ENCODE measurements at regions not wholly inside any gene's neighbourhood (a gene's known extent, or its start where the extent isn't known, plus 50 kb on each side); places are given as distances from the start of the nearest gene placed in this dataset.

DNA sequence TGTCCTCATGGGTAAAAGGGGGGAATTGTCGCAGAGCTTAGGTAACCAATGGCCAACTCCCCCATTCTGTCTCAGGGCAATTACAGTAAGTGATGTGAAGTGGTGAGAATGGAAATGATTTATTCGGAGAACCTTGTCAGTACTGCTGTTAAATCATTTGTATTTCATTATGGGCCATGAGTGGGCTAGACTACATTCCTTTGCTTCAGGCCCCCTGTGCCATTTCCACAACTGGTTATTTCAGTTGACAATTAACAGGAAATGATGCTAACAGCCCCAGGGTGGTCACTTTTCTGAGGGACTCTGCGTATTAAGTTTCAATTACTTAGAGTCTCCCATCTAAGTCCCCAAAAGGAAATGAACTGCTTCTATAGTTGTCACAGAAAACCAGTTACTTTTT, 653.7 kb downstream of the CCDC171 start:
- TF ChIP-seq, protein P1, sequence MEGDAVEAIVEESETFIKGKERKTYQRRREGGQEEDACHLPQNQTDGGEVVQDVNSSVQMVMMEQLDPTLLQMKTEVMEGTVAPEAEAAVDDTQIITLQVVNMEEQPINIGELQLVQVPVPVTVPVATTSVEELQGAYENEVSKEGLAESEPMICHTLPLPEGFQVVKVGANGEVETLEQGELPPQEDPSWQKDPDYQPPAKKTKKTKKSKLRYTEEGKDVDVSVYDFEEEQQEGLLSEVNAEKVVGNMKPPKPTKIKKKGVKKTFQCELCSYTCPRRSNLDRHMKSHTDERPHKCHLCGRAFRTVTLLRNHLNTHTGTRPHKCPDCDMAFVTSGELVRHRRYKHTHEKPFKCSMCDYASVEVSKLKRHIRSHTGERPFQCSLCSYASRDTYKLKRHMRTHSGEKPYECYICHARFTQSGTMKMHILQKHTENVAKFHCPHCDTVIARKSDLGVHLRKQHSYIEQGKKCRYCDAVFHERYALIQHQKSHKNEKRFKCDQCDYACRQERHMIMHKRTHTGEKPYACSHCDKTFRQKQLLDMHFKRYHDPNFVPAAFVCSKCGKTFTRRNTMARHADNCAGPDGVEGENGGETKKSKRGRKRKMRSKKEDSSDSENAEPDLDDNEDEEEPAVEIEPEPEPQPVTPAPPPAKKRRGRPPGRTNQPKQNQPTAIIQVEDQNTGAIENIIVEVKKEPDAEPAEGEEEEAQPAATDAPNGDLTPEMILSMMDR (IDR thresholded peaks at IDR 0.05) = no peak
- DNase-seq (no peak), ATAC-seq (no peak)
- Histone ChIP-seq H3K36me3 (ENCODE audit: low read depth) (no peaks in the 10 kb centered on the region), H3K4me3 (no peak overlapping the region), H3K4me1 (ENCODE audit: low read depth) (no peaks in the 10 kb centered on the region), H3K9me3 (no peaks in the 10 kb centered on the region)
- intact Hi-C loops (cut with DNase I, micrococcal nuclease) = no loop called here

DNA sequence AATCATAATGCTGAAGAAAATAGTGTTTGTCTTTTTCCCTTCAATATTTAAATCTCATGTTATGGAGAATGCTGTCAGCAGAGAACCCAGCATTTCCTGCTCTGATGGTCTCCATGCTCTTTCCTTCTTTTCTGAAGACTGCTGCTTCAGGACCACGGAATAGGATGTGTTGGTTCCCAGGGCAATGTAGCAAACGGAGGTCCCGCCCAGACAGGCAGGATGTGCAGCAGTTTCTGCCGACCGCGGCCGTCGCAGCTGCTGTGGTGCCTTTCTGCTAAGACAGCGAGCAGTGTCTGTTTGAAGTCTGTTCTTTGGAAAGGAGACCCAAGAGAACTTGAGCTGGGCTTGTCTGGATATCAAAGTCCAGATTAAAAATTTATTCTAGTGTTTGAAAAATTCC, 654.3 kb downstream of the CCDC171 start:
- ATAC-seq = no peak

DNA sequence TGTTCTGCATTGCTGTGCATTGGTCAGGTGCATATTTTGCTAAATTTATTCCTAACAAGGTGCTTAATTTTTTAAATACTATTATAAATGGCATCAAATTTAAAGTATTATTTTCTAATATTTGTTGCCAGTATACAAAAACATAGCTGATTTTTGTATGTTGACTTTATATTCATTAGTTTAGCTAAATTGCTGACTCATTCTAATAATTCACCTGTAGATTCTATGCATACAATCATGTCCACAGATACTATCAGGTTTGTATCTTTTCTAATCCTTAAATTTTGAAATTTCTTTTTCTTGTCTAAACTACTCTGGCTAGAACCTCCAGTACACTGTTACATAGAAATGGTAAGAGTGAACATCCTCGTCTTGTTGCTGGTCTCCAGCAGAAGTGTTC, 657.6 kb downstream of the CCDC171 start:
- Histone ChIP-seq H3K4me1 (ENCODE audit: low read depth) (no peaks in the 10 kb centered on the region), H3K36me3 (ENCODE audit: low read depth) (no peaks in the 10 kb centered on the region), H3K4me3 (no peak overlapping the region), H3K9me3 (no peaks in the 10 kb centered on the region)
- intact Hi-C loops (cut with DNase I, micrococcal nuclease) = no loop called here
- ATAC-seq = no peak
- TF ChIP-seq, protein P1 (IDR thresholded peaks at IDR 0.05) = no peak
- DNase-seq = no peak

More for the DNA sequence above, 654.3 kb downstream of the CCDC171 start:
- DNase-seq = no peak
- TF ChIP-seq, protein P1 (IDR thresholded peaks at IDR 0.05) = no peak
- intact Hi-C loops (cut with DNase I, micrococcal nuclease) = no loop called here
- no peaks in the 10 kb centered on the region for H3K9me3 ChIP-seq
- no peaks in the 10 kb centered on the region for H3K36me3 ChIP-seq (ENCODE audit: low read depth)
- H3K4me3 ChIP-seq = no peak overlapping the region
- no peaks in the 10 kb centered on the region for H3K4me1 ChIP-seq (ENCODE audit: low read depth)

DNA sequence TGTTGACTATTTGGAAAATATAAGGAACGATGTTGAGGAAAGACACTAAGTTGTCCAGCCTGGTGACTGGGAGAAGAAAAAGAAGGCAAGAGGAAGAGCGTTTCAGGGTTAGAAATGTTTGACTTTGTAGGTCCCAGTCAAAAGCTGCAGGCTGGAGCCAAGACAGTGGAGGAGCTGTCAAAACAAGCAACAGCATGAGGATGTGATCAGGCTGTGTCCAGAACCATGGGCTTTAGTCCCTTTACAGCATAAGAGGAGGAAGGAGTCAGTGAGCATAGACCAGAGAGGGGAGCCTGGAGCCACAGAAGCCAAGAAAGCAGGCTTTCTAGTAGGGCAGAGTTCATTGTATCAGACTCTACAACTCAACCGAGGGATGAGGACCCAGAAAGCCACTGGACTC, 658.5 kb downstream of the BNC2 start:
- Histone ChIP-seq H3K4me1 (ENCODE audit: low read depth) (no peaks in the 10 kb centered on the region), H3K4me3 (no peak overlapping the region), H3K36me3 (ENCODE audit: low read depth) (no peaks in the 10 kb centered on the region), H3K9me3 (no peaks in the 10 kb centered on the region)
- no peak for ATAC-seq
- intact Hi-C loops (cut with DNase I, micrococcal nuclease) = no loop called here
- TF ChIP-seq, protein P1 (IDR thresholded peaks at IDR 0.05) = no peak
- DNase-seq = no peak

DNA sequence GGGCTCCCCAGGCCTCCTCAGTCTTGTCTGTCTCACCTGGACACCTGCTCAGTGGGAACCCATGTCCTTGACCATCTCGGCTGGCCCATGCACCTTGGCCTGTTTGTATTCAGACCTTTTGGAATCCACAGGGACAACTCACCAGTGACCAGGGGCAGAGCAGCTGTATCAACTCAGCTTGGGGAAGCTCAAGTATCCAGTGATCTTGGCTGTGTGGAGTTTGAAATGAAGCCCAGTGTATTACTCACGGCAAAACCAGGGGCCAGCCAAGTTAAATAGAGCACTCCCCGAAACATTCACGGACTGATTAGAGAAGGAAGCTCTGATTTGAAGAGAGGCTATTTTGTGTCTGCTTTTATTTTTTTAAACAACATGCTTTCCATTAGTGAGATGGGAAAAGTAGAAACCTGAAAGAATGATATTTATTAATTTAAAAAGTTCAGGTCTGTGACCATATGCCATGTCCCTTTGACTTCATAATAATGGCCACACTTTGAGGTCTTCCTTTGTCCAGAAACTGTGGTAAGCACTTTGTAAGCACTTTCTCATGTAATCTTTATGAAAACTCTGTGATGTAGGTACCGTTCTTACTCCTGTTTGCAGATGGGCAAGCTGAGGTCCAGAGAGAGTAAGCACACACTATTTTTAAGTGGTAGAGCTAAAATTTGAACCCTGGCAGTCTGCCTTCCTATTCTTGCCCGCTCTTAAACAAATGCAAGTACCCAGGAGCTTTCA, 656.5 kb downstream of the BNC2 start:
- Histone ChIP-seq H3K36me3 (ENCODE audit: low read depth) (no peaks in the 10 kb centered on the region), H3K9me3 (no peaks in the 10 kb centered on the region), H3K4me1 (ENCODE audit: low read depth) (no peaks in the 10 kb centered on the region), H3K4me3 (no peak overlapping the region)
- DNase-seq (peak in 2 of 3 donors; percentile 28 to 53), ATAC-seq (peak; percentile 84)
- TF ChIP-seq, protein P1 (IDR thresholded peaks at IDR 0.05) = no peak
- intact Hi-C loops (cut with DNase I, micrococcal nuclease) = no loop called here

Data from mucosa of descending colon (tissue), 3 donors.